GM21423 (cell line): ENCODE measurements at regions not wholly inside any gene's neighbourhood (a gene's known extent, or its start where the extent isn't known, plus 50 kb on each side); places are given as distances from the start of the nearest gene placed in this dataset.

Experiments used
- ATAC-seq: cut with Tn5 transposase; IDR thresholded peaks from one replicate; pipeline ENCODE4 v1.9.1; 2021; ENCODE audit warnings: mild to moderate bottlenecking, moderate library complexity; ENCODE audit not compliant: unreplicated experiment

DNA sequence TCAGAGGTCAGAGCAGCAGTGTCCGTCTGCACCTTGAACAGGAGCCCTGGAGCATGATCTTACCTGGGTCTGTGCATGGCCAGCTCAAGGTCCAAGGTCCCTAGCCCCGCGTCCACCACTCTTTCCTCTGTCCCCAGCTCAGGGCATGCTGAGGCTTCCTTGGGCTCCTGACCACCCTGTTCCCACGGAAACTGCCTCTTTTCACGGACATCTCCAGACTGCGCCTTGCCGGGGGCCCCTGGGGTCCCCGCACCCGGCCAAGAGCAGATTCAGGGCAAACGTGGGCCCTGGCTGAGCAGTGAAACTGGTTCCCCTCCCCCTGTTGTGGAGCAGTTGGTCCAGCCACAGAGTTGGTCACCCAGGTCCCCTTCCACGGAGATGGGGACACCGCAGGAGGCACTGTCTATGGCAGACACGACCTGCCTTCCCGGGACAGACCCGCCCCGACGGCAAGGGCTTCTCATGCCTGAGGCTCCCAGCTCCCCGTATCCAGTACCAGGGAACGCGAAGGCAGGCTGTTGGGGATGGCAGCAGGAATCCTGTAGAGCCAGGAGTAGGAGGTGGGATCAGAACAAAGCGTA lies 217.4 kb upstream of the PPP2R2D start:
- no peak for ATAC-seq

- ATAC-seq = no peak
Measured at GRCh38 chr10:131683941-131684340, 216.9 kb upstream of the PPP2R2D start.

DNA sequence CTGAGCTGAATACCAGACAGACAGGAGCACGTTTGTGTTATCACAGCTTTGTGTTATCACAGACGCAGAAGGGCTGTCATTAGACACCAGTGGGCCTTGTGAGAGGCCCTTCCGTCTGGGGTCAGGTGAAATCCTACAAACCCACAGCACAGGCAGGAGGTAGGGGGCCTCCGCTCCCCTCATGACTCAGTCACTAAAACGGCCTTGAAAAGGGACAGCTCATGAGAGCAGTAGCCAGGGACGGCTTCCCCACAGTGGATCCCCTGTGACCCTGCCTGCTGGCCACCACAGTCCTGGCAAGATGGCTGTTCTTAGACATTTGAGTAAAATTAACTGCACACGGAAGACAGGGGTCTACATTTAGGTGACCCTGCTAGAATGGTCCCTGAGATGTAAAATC lies 215.8 kb upstream of the PPP2R2D start:
- no peak for ATAC-seq

GRCh38 chr10:131685576-131685975 lies 215.2 kb upstream of the PPP2R2D start:
- no peak for ATAC-seq

DNA sequence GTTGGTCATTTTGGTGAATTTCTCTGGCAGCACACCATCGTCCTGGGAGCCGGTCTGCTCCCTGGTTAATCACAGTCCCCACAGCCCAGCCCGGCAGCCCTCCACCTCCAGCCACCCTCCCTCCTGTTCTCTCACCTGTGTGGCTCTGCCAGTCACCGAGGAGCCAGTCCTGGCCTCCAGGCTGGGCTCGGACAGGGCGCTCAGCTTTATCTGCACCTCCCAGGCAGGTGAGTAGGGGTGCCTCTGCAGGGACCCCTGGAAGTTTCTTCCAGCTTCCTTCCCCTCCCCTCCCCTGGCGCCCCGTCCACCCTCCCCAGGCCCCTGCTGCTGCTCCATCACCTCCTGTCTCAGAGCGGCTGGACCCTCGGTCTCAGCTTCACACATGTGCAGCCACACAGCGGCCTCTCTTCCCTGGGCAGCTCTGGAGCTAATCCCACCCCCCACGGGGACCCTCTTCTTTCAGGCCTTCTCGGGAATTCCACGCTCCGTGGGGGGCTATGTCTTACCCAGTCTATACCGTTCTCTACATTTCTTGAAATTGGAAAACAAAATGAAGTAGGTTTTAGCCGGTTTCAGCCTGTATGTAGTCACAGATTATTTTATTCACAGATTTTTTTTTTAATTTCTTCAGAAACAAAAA lies 213.9 kb upstream of the PPP2R2D start:
- ATAC-seq = no peak

DNA sequence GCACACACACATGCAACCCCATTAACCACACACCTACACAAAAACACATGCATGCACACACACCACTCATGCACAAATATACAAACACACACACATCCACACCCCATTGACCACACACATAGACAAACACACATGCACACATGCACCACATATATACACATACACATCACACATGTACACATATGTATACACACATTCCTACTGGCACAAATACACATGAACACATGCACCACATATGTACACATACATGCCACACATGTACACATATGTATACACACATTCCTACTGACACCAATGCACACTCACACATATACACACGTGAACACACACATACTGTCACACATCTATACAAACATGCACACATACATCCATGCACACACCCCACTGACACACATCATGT lies 212.5 kb upstream of the PPP2R2D start:
- no peak for ATAC-seq

- no peak for ATAC-seq
Measured at GRCh38 chr10:131689016-131689415, 211.8 kb upstream of the PPP2R2D start.

- ATAC-seq = no peak
Measured at GRCh38 chr10:131689486-131689885, 211.3 kb upstream of the PPP2R2D start.

GRCh38 chr10:131689954-131690757 lies 210.7 kb upstream of the PPP2R2D start:
- ATAC-seq = no peak

- ATAC-seq = no peak
Measured at GRCh38 chr10:131690805-131691239, 210.0 kb upstream of the PPP2R2D start.

DNA sequence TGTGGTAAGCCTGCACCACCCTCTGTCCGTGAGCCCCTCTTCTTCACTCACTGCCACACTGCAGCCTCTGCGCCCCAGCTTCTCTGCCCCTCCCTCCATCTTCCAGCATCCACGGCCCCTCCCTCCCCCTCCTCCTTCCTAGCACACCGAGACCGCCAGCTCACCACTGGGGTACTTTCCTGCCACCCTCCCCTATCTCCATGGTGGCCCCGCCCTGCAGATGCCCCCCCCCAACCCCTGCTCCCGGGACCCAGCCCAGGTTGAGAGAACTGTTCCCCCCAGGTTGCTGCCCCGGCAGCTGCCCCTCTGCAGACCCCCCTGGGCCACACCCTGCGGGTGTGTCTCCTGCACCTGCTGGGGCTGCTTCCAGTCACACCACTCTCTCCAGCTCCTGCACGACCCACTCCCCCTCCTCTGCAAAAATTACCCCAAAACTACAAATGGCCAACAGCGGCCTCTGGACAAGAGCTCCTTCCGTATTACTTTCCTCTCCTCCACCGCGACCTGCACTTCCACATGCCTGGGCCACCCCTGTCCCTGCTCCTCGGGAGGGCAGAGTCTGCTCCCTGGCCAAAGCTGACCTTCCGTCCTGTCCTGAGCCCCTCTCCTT lies 209.2 kb upstream of the PPP2R2D start:
- ATAC-seq = no peak

GRCh38 chr10:131692176-131692575 lies 208.6 kb upstream of the PPP2R2D start:
- ATAC-seq = no peak

DNA sequence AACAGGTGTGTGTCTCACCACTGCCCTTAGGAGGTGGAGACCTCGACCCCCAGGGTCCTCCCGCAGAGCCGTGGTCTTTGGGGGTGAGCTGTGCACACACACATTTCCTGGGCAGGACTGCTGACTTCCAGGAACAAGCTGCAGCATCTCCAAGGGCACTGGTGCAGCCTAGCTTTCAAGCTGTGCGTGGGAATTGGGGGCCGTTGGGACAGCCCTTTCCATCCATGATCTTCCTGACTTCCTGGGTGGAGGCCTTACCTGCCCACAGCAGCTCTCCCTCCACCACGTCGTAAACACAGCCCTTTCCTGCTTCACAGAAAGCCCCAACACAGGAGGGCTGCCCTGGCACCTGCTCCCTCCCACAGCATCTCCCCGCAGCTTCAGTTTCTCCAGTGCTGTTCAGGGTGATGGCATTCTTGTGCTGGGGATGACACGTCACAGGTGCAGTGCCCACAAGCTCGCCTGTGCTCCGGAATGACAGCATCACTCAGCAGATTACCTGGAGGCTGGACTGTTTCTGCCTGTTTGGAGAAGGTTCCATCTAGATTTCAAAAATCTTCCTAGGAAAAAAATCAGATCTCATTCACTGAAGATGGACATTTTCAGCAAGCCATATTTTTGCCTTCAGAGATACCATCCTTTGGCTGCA lies 208.0 kb upstream of the PPP2R2D start:
- no peak for ATAC-seq

DNA sequence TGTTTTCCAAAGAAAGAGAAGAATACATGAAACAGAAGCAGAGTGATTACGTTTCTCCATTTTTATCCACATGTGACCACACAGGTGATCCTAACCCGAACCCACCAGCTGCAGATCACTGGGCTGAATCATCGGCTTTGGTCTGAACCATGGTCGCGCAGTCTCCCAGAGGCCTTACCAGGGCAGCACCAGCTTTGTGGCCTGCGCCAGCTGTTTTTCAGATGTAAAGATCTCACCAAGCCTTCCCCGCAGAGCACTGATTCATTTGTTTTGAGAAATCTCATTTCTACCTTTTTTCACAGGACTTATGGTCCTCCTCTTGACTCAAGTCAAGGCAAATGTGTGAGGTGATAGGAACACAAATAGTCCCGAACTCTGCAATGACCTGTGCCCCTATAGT lies 207.0 kb upstream of the PPP2R2D start:
- no peak for ATAC-seq

DNA sequence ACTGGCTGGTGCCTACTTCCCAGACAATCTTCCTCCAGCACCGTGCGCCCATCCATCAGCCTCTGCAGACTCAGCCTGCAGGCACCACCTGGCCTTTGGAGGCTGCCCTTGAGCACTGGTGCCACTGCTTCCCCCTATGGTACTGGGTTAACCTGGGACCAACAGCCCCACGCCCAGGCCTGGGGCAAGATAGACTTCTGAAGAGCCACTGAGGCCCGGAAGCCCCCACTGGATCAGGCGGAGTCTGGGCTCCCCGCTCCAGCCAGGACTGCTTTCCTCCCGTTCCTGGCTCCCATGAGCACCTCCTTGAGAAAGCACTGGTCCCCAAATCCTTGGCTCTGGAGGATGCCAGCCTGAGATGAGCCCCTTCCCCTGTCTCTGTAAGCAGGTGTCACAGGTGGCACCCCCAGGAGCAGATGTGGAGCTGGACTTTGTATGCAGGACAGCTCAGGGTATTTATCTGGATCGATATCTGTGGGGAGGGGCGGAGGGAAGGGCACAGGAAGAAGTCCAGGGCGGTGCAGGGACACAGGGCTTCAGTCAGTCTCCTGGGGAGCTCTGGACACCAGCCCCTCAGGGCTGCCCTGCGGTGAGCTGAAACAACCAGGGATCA lies 206.5 kb upstream of the PPP2R2D start:
- ATAC-seq = no peak

DNA sequence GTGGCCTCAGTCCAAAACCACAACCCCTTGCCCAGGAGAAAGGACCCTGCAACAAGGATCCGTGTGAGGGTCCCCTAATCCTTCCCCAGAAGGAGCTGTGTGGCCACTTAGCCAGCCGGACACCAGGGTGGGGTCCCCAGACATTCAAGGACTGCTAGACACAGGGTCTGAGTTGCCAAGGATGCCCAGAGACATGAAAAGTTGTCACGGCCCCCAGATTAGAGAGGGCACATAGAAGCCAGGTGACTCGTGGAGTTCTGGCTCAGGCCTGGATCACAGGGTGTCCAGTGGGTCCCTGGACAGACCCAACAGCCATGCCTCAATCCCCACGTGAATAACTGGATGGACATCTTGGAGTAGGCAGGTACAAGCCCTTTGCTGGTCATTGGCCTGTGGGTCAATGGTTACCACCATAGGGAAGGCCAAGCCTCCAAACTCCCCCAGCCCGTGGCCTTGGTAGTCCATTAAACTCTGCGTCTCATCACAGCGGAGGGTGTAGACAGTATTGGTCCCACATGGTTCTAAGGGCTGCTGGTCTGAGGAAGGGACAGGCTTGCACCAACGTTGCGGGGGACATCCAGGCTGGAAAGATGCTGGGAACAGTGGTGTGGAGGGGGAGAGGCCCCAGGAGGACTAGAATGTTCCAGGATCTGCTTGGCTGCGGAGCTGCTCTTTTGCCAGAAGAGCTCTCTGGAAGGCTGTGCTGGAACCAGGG lies 205.9 kb upstream of the PPP2R2D start:
- no peak for ATAC-seq

DNA sequence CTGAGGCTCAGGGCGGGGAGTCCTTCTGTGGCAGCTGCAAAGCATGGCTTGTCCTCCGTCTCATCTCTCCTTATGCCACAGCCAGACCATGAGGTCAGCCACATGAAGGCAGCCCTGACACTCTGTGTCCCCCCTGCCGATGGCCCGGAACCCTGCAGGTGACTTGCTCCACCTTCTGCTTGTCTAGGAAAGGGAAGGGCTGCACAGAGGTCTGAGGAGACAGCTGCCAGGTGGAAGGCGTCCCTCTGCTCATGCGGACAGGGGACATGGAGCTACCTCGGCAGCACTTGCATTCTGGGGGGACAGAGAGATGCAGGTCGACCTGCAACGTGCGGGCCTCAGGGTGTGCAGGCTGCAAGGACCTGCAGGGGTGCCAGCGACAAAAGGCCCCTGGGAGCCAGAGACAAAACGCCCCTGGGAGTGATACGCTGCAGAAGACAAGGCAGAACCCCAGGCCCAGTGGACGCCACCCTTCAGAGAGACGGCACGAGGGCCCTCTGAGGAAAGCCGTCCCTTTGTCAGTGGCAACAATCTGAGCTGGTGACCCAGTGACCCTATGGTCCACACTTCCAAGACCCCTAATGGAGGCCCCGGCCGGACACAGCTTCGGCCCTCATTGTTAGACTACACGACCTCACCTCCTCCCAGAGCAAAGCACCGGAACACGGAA lies 205.2 kb upstream of the PPP2R2D start:
- no peak for ATAC-seq

DNA sequence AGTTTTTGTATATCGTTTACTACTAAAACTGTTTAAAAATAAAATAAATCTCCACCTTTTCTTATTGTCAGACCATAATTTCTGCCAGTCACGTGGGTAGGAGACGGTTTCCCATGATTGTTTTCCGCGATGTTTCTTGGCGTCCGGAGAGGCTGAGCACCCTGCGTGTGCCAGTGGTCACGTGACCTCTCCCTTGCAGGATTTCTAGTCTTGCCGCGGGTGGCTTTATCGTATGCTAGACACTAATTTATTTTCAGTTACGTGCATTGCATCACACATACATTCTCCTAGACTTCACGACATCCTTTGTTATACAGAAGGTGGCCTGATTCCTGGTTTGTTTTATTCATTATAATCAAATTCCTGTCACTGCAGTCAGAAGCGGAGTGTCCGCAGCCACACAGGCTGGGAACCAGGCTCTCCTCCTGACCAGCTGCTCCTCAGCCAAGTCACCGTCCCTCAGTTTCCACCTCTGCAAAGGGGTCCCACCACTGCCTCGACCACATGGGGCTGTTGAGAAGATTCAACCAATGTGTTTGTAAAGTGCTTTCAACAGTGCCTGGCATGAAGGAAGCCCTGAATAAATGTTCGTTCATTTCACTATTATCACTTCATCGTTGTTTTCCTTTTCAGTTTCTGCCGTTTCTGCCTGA lies 203.2 kb upstream of the PPP2R2D start:
- ATAC-seq = no peak

- no peak for ATAC-seq
Measured at GRCh38 chr10:131698232-131698631, 202.6 kb upstream of the PPP2R2D start.
